HG03378 (cell line): ENCODE measurements at regions not wholly inside any gene's neighbourhood (a gene's known extent, or its start where the extent isn't known, plus 50 kb on each side); places are given as distances from the start of the nearest gene placed in this dataset.

Experiments
- ATAC-seq: cut with Tn5 transposase; IDR thresholded peaks from one replicate; pipeline ENCODE4 v1.9.1; 2021; ENCODE audit warnings: mild to moderate bottlenecking, moderate library complexity; ENCODE audit not compliant: unreplicated experiment

DNA sequence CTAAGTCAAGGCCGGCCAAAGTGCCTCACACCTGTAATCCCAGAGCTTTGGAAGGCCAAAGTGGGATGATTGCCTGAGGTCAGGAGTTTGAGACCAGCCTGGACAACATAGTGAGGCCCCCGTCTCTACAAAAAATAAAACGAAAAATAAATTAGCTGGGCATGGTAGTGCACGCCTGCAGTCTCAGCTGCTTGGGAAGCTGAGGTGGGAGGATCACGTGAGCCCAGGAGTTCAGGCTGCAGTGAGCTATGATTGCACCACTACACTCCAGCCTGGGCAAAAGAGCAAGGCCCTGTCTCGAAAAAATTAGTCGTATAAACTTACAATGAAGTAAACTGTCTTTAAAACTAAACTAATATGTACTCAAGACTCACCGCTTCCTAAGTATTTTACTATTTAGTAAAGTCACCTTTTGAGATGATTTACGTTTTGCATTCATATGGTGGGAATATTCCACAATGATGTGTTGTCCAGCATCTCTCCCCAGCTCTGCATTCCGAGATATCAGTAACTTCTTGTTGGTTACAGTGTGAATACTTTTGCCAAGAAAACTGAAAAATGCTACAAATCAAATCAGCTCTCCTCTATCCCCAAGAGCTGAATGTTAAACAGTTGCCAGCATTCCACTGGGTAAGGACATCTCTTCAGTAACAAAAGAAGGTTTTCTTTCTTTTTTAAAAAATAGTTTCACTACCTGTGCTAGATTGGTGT is 84.9 kb upstream of the C21orf91 start:
- ATAC-seq, result no peak

GRCh38 chr21:17903029-17903806 is 84.1 kb upstream of the C21orf91 start:
- no peak for ATAC-seq

- ATAC-seq, result no peak
Observed at GRCh38 chr21:17901458-17902079, 82.4 kb upstream of the C21orf91 start.

GRCh38 chr21:17900990-17901385 is 81.8 kb upstream of the C21orf91 start:
- no peak for ATAC-seq

- ATAC-seq, result no peak
Observed at GRCh38 chr21:17900281-17900989, 81.3 kb upstream of the C21orf91 start.

DNA sequence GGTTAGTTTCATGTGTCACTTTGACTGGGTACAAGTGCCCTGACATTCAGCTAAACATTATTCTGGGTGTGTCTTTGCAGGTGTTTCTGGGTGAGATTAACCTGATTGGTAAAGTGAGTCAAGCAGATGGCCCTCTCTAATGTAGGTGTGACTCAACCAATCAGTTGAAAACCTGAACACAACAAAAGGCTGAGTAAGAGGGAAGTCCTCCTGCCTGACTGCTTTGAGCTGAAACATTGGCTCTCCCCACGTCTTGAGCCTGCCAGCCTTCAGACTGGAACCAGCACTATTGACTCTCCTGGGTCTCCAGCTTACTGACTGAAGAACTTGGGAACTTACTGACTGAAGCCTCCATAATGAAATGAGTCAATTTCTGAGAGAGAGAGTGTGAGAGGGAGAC is 70.0 kb upstream of the C21orf91 start:
- ATAC-seq, result no peak

DNA sequence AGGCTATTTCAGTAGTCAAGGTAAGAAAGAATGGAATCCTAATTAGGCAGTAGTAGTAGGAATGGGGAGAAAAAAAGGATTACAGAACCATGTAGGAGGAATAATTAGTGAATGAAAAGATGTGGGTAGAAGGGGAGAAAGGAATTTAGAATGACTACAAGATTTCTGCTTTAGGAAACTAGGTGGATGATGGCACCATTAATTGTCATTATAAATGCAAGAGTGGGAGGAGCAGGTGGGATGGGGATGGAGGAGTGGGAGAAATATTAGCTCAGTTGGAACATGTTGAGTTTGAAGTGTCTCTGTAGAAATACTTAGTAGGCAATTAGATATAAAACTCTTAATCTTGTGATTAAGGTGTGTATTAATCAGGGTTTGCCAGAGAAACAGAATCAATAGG is 50.0 kb upstream of the C21orf91 start:
- no peak for ATAC-seq
